Astrocyte of the spinal cord (primary cell): ENCODE measurements at regions not wholly inside any gene's neighbourhood (a gene's known extent, or its start where the extent isn't known, plus 50 kb on each side); places are given as distances from the start of the nearest gene placed in this dataset.

Source experiments
- DNase-seq: peaks from one replicate; pipeline ENCODE4 v3.0.0; 2011; ENCODE audit warnings: low read depth, low spot score
- H3K4me3 ChIP-seq: 2 replicates; pipeline ENCODE4 v1.5.1; 2011; ENCODE audit warnings: low read depth, mild to moderate bottlenecking, low read length, moderate library complexity
- in situ Hi-C: cut with HindIII; loops from 2 replicates; pipeline ENCODE4 v1.10.0; 2017; ENCODE audit warnings: low sequenced_read_pairs
- TF ChIP-seq, protein P1 (sequence below): IDR thresholded peaks from 2 replicates; pipeline ENCODE4 v1.5.1; 2012; ENCODE audit warnings: low read depth, mild to moderate bottlenecking, low read length, inconsistent platforms

DNA sequence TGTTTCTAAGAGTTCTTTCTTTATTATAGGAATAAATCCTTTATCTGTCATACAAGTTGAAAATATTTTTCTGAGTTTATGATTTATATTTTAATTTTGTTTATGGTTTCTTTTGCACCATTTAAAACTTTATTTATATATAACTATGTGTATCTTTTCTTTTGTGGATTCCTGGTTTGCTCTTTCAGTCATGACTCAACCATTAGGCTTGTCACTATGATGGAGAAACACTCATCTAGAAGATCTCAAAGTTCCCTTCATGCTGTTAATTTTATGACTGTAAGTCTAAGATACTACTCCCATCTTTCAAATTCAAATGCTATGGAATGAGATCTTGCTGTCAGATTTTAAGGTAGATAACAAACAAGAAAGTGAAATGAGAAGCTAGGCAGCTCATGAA is 199.5 kb downstream of the INHBA start:
- in situ Hi-C loops, result no loop called here
- TF ChIP-seq, protein P1, sequence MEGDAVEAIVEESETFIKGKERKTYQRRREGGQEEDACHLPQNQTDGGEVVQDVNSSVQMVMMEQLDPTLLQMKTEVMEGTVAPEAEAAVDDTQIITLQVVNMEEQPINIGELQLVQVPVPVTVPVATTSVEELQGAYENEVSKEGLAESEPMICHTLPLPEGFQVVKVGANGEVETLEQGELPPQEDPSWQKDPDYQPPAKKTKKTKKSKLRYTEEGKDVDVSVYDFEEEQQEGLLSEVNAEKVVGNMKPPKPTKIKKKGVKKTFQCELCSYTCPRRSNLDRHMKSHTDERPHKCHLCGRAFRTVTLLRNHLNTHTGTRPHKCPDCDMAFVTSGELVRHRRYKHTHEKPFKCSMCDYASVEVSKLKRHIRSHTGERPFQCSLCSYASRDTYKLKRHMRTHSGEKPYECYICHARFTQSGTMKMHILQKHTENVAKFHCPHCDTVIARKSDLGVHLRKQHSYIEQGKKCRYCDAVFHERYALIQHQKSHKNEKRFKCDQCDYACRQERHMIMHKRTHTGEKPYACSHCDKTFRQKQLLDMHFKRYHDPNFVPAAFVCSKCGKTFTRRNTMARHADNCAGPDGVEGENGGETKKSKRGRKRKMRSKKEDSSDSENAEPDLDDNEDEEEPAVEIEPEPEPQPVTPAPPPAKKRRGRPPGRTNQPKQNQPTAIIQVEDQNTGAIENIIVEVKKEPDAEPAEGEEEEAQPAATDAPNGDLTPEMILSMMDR, result no peak
- peak; percentile 30 for DNase-seq
- H3K4me3 ChIP-seq, result no peak overlapping the region

DNA sequence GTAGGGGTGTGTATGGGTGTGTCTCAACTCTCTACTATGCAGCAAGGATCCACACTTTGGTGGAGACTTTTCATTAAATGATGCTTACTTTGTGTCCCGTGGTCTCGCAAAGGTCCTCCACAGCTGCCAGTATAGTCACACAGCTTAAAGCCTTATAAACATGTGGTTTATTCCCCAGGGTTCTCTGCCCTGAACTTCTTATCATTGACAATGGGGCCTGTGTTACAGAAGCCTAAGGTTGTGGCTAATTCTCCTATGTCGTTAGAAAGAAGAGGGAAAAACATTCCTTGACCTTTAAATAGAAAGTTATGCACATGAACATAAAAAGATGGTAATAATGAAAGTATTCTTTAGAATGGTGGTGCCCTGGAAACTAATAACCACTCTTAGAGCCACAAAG is 201.4 kb downstream of the INHBA start:
- in situ Hi-C loops, result no loop called here
- TF ChIP-seq, protein P1, result no peak
- no peak overlapping the region for H3K4me3 ChIP-seq
- DNase-seq, result no peak

DNA sequence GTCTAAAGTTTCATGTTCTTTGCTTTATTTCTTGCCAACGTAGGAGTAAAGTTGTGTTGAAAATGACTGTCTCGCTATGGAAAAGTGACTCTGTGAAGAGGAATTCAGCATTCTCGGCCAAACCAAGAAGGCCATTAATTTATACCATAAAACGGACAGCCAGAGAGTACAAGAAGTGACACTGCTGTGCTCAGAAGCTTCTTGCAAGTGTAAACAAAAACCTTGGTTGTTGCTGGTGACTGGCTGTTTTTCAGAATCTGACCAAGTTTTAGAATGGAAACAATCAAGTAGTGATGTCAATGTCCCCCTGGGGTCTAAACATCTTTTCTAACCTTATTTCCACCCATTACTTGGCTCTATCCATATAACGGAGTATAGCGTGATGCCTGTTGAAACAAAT is 201.9 kb downstream of the INHBA start:
- TF ChIP-seq, protein P1, result no peak
- peak; percentile 39 for DNase-seq
- in situ Hi-C loops, result no loop called here
- H3K4me3 ChIP-seq, result no peak overlapping the region

DNA sequence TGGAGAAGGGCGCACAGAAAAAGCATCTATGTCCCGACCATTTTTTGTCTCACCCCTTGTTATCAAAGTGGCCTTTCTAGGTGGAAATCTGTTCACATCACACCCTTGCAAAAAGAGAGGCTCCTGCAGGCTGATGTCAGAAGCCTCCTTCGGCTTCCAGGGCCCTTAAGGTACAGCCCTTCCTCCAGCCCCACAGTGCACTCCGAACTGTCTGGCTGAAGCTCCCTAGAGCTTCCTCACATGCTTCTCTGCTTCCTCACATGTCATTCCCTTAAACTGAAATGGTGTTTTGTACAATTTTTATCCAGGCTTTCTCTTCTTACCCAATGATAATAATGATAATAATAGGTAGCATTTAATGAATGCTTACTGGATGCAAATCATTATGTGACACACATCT is 210.3 kb downstream of the INHBA start:
- in situ Hi-C loops, result no loop called here
- DNase-seq, result no peak
- H3K4me3 ChIP-seq, result no peak overlapping the region
- TF ChIP-seq, protein P1, result no peak

DNA sequence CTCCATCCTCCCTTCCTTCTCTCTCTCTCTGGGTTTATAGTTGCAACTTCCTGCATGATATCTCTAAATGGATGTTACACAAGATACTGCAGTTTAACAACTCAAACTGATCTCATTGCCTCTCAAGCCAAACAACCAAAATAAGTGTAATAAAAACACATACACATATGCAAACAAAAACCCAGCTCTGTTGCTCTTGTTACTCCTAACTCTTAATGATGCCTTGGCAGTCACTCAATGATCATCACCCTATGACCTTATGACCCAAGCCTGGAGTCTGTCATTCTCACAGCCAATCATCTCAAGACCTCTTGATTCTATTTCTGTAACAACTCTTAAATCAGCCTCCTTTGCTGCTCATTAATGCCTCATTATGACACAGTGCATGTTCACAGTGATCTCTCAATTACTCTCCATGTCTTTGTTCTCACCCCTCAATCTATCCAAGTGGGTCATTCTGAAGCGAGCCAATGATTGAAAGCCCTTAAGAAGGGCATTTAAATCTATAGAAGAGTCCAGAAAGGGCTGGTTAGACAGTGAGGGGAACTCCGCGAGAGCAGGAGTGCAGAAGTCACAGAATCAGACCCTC is 210.9 kb downstream of the INHBA start:
- in situ Hi-C loops, result no loop called here
- H3K4me3 ChIP-seq, result no peak overlapping the region
- DNase-seq, result no peak
- TF ChIP-seq, protein P1, result no peak

DNA sequence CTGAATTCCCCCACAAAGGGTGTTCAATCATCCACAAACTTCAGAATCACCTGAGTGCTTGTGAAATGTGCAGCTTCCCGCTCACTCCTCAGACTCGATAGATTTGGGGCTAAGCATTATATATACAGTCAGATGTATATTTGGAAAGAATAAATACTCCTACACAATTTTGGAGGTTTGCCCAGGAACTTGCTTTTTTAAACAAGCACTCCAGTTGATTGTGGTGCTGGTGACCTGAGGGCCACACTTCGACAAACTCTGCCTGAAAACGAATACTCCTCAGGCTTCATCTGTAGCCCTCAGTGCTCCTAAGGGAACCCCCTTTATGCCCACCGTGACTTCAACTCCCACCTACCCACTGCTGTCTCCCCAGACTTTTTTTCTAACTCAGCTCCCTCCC is 211.6 kb downstream of the INHBA start:
- H3K4me3 ChIP-seq, result no peak overlapping the region
- TF ChIP-seq, protein P1, result no peak
- DNase-seq, result peak; percentile 17
- in situ Hi-C loops, result no loop called here

DNA sequence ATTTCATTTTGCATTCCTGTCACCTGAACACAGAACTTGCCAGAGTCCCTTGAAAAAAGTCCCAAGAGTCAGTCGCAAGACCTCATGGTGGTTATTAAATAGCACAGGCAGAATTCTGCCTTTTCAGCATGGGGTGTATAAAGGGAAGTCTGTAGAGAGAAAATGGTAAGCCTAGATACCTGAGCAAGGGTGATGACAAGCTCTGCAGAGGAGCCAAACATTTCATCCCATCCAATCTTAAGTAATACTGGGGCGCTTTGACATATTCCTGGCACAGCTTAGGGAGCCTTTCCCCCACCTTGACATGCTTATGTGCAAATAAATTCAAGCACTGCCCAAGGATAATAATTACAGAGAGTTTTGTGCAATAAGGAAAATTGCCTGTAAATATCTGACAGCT is 213.0 kb downstream of the INHBA start:
- TF ChIP-seq, protein P1, result no peak
- no peak overlapping the region for H3K4me3 ChIP-seq
- no peak for DNase-seq
- in situ Hi-C loops, result no loop called here
